CD4-positive, alpha-beta T cell treated with Interleukin-4 for 4 hours (primary cell): ENCODE measurements at regions not wholly inside any gene's neighbourhood (a gene's known extent, or its start where the extent isn't known, plus 50 kb on each side); places are given as distances from the start of the nearest gene placed in this dataset.
"Not testable (repeated sequence)": the region's sequence is repeated elsewhere in the genome, so short reads cannot be mapped to it uniquely, and the experiment has no call there.

Source experiments
- DNase-seq: peaks from one replicate; pipeline ENCODE4 v3.0.0-alpha.2; 2020

- DNase-seq, result no peak
Observed at GRCh38 chr1:208979776-208980175, 603.7 kb upstream of the CAMK1G start.

- DNase-seq, result no peak
Observed at GRCh38 chr1:208980605-208981004, 602.9 kb upstream of the CAMK1G start.

GRCh38 chr1:208985231-208985630 is 598.3 kb upstream of the CAMK1G start:
- no peak for DNase-seq

- peak; percentile 33 for DNase-seq
Observed at GRCh38 chr1:208988811-208989222, 594.7 kb upstream of the CAMK1G start.

- DNase-seq, result no peak
Observed at GRCh38 chr1:208990456-208990855, 593.1 kb upstream of the CAMK1G start.

- DNase-seq, result not testable (repeated sequence)
Observed at GRCh38 chr1:208997053-208997452, 586.5 kb upstream of the CAMK1G start.

- DNase-seq, result no peak
Observed at GRCh38 chr1:208997726-208998312, 585.7 kb upstream of the CAMK1G start.

- DNase-seq, result no peak
Observed at GRCh38 chr1:209008586-209008985, 574.9 kb upstream of the CAMK1G start.

- no peak for DNase-seq
Observed at GRCh38 chr1:209010475-209011230, 572.9 kb upstream of the CAMK1G start.

GRCh38 chr1:209012443-209013196 is 570.9 kb upstream of the CAMK1G start:
- DNase-seq, result no peak

GRCh38 chr1:209015092-209015491 is 568.4 kb upstream of the CAMK1G start:
- no peak for DNase-seq

GRCh38 chr1:209021622-209022021 is 561.9 kb upstream of the CAMK1G start:
- DNase-seq, result no peak

- no peak for DNase-seq
Observed at GRCh38 chr1:209023790-209024189, 559.7 kb upstream of the CAMK1G start.

GRCh38 chr1:209029737-209030136 is 553.8 kb upstream of the CAMK1G start:
- no peak for DNase-seq

GRCh38 chr1:209030454-209031167 is 552.9 kb upstream of the CAMK1G start:
- no peak for DNase-seq

GRCh38 chr1:209037064-209037463 is 546.5 kb upstream of the CAMK1G start:
- no peak for DNase-seq

GRCh38 chr1:209038316-209038715 is 545.2 kb upstream of the CAMK1G start:
- DNase-seq, result no peak

- no peak for DNase-seq
Observed at GRCh38 chr1:209038735-209039134, 544.8 kb upstream of the CAMK1G start.

- DNase-seq, result no peak
Observed at GRCh38 chr1:209040351-209040750, 543.2 kb upstream of the CAMK1G start.

- DNase-seq, result no peak
Observed at GRCh38 chr1:209041927-209042326, 541.6 kb upstream of the CAMK1G start.

GRCh38 chr1:209042413-209042812 is 541.1 kb upstream of the CAMK1G start:
- DNase-seq, result no peak

- no peak for DNase-seq
Observed at GRCh38 chr1:209045331-209046057, 538.0 kb upstream of the CAMK1G start.

GRCh38 chr1:209046058-209046417 is 537.5 kb upstream of the CAMK1G start:
- no peak for DNase-seq
